NCI-H2107 treated with DMSO at 0.1 percent for 48 hours (cell line): ENCODE measurements at regions not wholly inside any gene's neighbourhood (a gene's known extent, or its start where the extent isn't known, plus 50 kb on each side); places are given as distances from the start of the nearest gene placed in this dataset.
A peak's percentile ranks its signal among the peaks of the same experiment; 100 is the strongest.
"Not testable (repeated sequence)": the region's sequence is repeated elsewhere in the genome, so short reads cannot be mapped to it uniquely, and the experiment has no call there.

Experiments used
- DNase-seq: peaks from one replicate; lab custom pipeline; 2025; ENCODE audit not compliant: unreplicated experiment; lab: John Stamatoyannopoulos, UW

DNA sequence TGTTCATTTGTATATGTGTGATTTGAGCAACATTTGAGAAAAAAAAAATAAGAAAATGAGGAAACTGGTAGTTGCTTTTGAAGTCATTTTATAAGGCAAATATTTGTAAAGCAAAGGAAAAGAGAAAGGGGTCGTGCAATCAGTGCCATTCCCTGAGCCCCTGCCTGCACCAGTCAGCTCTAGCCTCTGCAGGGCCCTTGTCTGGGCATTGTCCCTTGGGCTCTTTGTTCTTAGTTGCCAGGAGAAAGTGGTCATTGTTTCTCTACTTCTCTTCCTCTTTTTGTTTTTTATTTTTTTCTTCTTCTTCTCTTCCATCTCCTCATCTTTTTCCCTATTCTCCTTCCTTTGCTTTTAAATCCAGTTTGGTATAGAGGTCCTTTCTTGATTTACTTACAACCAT, 175.3 kb upstream of the CREB1 start:
- DNase-seq: no peak

GRCh38 chr2:207356567-207356966, 173.2 kb upstream of the CREB1 start:
- DNase-seq: no peak

DNA sequence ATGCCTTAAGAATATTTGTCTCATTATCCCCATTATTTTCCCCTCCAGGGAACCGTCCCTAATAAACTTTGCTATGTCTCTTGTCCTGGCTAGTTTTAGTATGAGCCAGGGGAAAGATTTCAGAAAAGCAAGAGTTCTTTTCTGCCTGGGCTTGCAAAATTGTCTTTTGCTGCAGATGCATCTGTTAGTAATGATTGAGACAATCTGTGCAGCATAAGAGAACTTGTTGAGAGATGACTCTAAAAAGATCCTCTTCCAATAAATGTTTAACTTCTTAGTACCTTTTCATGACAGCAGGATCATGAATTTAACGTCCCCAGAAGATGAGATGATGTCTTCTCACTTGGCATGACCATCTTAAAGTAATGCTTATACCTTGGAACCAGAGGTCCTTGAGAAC, 172.5 kb upstream of the CREB1 start:
- DNase-seq: no peak

DNA sequence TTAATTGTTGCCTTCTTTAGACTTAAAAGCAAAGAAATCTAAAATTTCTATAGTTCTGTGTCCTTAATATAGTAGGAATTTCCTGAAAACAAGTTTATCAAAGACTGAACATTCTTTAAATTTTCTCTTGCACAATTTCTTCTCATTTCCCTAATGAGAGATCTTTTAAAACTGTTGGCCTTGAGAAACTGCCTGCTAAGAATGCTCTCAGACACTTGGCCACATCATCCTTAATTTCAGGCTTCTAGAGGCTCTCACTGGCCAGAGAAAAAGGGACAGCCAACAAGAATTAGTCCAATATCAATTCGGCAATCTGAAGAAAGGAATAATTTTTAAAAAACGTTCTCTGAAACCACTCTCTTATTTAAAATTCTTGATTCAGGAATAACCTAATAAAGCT, 167.0 kb upstream of the CREB1 start:
- no peak for DNase-seq

- no peak for DNase-seq
These were observed 165.9 kb upstream of the CREB1 start for GRCh38 chr2:207363761-207364290.

GRCh38 chr2:207370646-207371045, 159.1 kb upstream of the CREB1 start:
- no peak for DNase-seq

DNA sequence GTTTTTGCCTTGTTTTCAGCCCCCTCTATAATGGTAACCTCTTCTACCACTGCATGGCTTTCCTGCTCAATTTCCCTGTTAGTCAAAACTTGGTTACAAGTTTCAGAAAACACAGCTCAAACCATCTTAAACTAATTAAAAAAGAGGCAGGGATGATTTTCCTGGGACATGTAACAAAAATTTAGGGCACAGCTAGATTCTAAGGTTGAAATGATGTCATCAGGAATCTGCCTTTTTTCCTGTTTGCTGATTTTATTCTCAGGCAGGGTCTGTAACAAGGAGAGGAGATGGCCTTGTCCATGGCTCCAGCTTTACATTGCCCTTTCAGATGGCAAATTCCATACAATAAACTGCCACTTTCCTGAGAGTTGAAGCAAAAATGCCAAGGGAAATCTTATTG, 157.9 kb upstream of the CREB1 start:
- no peak for DNase-seq

DNA sequence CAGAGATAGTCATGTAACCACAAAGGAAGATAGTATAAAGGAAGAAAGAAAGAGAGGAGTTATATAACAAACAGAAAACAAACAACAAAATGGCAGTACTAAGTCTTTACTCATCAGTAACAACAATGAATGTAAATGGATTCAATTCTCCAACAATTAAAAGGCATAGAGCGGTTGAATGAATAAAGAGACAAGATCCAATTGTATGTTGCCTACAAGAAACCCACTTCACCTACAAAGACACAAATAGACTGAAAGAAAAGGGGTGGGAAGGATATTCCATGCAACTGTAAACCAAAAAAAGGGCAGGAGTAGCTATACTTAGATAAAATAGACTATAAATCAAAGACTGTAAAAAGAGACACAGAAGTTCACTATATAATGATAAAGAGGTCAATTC, 157.3 kb upstream of the CREB1 start:
- no peak for DNase-seq

DNA sequence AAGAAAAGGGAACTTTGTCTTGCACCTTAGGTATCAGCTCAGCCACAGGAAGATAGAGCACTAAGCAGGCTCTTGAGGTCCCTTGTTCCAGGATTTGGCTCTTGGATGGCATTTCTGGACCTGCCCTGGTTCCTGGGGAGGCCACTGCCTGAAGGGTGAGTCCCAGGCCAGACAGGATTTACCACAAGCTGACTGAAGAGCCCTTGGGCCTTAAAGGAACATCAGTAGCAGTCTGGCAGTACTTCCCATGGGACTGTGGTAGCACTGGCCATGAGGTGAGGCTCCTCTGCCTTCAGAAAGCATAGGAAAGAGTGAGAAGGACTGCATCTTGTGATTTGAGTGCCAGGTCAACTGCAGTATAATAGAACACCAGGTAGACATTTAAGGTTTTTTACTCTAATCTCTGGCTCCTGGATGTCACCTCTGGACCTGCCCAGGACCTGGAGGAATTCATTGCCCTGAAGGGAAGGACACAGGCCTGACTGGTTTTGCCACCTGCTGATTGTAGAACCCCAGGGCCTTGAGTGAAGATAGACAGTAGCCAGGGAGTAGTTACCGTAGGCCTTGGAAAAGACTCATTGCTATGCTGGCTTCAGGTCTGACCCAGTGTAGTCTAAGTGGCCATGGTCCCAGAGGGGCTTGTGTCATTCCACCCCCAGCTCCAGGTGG, 154.4 kb upstream of the CREB1 start:
- DNase-seq: no peak

GRCh38 chr2:207378620-207379019, 151.1 kb upstream of the CREB1 start:
- not testable (repeated sequence) for DNase-seq

- DNase-seq: no peak
These were observed 144.7 kb upstream of the CREB1 start for GRCh38 chr2:207385076-207385475.

DNA sequence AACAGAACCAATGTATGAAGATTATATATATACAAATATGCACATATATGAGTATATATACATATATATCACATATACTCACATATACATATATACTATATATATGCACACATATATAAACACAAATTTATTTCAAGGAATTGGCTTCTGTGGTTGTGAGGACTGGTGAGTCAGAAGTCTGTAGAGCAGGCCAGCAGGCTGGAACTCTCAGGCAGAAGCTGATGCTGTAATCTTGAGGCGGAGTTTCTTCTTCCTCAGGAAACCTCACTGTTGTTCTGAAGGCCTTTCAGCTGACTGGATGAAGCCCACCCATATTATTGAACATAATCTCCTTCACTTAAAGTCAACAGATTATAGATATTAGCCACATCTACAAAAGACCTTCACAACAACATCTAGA, 143.9 kb upstream of the CREB1 start:
- no peak for DNase-seq

GRCh38 chr2:207387001-207387571, 142.7 kb upstream of the CREB1 start:
- no peak for DNase-seq

DNA sequence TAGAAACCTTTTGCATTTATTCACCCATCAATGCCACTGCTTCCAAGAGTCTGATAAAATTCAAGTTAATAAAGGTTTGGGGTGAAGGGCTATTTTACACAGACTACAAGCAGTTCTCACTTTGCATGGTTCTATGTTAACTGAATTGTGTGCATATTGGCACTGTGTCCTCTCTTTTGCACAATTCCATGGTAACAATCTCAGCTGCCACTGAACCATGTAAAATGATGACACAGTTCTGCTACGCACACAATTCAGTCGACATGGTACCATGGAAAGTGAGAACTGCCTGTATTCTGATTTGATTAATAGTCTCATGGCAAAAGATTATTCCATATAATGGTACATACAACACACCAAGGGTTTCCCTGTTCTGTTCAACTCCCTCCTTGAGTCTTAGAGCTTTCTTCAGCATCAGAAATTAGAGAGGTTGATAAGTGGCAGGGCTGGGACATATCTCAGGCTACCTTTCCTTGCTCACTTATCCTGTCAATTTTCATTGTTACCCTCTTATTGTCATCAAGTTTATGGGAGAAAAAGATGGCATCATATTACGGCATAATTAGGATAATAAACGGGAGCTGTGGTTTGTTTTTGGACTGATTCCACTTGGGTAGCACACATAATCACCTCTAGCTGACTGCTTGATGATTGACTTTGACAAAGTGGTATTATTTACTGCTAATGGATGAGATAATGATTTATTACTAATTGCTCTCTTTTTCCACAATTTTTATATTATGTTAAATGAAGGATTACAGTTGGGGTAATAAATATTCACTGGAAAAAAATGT, 139.3 kb upstream of the CREB1 start:
- peak; percentile 59 for DNase-seq

DNA sequence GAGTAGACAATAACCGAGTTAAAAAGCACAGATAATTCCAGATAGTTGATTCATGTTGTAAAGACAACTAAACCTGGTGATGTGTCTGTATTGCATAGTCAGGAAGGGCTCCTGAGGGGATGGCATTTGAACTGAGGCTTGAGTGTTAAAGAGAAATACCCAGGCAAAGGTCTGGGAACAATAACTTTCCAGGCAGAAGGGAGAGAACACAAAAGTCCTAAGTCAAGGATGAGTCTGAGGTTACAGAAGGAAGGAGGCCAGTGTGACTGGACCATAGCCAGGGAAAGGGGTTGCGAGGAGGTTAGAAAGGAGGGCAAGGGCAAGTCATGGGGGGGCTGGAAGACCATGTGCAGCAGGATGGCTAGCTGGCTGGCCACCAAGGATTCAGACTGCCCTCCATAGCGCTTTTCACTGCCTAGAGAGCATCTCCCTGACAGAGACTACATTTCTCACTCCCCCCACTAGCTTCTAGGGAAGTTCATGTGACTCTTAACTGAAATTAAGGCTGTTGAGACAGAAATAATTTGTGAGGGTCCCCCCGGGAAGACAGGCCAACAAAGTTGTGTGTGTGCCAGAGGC, 135.5 kb upstream of the CREB1 start:
- DNase-seq: no peak

- DNase-seq: no peak
These were observed 134.8 kb upstream of the CREB1 start for GRCh38 chr2:207394812-207395534.

- peak; percentile 5 for DNase-seq
These were observed 134.1 kb upstream of the CREB1 start for GRCh38 chr2:207395535-207396251.

DNA sequence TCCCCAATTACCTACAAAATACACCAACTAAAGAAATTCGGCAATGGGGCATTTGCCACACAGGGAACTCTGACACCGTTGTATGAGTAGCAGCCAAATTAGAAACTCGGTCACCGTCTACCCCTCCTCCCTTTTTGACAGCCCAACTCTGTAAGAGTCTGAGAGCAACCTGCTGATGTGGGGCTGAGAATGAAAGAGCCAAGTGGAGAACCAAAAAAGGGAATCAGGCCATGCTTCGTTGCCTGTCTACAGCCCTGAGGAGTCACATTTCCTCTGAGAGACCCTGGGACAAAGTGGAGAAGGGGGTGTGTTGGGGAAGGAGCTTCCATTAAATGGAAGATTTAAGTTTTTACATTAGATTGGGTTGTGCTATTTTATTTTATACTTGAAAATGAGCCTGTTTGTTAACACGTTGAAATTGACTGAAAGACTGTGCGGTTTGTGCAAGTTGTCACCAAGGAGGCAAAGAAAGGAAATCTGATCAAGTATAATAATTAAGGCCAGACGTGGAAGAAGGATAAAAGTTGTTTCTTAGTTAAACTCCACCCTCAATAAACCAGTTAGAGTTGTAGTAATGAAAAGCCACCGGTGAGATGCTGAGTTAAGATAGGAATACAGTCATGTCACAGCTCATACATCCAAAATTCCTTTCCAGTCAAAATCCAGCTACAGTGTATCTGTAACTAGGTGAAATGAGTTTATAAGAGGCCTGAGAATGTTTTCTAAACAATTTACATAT, 131.7 kb upstream of the CREB1 start:
- DNase-seq: peak; percentile 59

DNA sequence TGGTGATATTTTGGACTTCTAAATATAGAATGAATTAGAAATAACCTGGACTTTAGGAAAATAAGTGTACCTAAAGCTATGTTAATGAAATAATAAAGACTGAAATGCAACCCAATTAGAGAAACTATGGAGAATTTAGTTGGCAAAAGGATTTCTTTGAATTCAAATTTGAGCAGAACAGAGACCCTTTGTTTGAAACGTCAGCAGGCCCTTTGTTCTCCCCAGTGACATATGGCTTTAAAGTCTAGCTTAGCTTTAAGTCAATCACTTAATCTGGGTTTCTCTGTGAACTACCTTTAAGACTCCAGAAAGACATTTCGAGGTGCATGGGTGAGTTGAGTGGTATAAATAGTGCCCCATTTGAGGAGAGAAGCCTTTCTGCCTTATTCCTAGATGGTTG, 130.5 kb upstream of the CREB1 start:
- DNase-seq: no peak

DNA sequence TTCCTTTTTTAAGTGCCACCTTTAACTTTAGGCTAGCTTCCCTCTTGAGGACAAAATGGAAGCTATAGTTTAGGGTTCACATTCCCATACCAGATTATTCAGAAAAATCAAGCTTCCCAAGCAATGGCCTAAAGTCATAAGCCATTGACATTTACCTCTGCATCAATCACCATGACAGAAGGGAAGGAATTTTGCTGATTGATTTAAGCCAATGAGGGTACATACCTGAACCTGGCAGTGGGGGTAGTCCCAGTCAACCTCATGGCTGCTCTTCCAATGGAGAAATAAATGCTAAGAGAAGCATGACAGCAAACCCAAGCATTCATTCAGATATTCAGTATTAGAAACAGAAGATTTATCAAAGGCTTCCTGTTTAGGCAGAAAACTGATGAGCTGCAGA, 128.4 kb upstream of the CREB1 start:
- DNase-seq: no peak
